GM18858 (cell line): ENCODE measurements at regions not wholly inside any gene's neighbourhood (a gene's known extent, or its start where the extent isn't known, plus 50 kb on each side); places are given as distances from the start of the nearest gene placed in this dataset.

Experiments
- ATAC-seq: cut with Tn5 transposase; IDR thresholded peaks from one replicate; pipeline ENCODE4 v1.9.1; 2021; ENCODE audit not compliant: unreplicated experiment

DNA sequence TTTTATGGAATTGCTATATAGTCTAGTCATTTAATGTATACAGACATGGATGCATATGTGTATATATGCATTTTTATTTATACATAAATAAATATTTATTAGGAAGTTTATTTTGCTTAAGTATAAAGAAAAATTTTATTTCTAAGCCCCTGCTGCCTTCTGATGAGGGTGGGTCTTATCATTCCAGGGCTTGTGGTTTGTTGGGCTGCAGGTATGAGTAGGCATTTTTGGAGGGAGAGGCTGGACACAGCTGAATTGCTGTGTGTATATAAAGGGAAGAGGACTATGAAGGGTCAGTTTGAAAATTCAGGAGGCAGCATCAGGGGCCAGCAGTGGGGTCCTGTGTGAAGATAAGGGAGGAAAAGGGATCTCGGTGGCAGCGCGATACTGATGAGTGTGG is 189.4 kb downstream of the TMEM182 start:
- ATAC-seq, result no peak

DNA sequence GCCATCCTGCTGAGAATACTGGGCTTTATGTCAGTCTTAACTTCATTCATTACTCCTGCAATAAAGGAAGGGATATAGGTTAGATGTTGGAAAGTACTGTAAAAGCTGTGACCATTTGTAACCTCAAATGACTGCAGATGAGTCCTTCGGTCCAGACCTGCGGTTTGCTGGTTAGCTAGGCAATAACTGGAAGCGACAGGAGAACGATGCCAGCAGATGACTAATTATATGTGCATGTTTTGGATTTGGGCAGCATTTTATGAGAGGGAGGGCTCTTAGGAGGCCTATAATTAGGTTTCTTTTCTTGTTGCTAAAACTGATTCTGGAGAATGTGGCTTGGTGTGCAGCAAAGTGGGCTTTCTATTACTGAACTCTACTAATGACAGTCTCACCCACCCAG is 205.6 kb downstream of the TMEM182 start:
- no peak for ATAC-seq

GRCh38 chr2:102968375-102968774 is 206.5 kb downstream of the TMEM182 start:
- ATAC-seq, result no peak

- ATAC-seq, result no peak
These were observed 209.9 kb downstream of the TMEM182 start for GRCh38 chr2:102971701-102972100.

GRCh38 chr2:102975996-102976975 is 214.5 kb downstream of the TMEM182 start:
- peak; percentile 70 for ATAC-seq

- ATAC-seq, result no peak
These were observed 215.7 kb downstream of the TMEM182 start for GRCh38 chr2:102977426-102978090.

- ATAC-seq, result no peak
These were observed 216.3 kb downstream of the TMEM182 start for GRCh38 chr2:102978091-102978490.

GRCh38 chr2:102979429-102979828 is 217.6 kb downstream of the TMEM182 start:
- ATAC-seq, result no peak

DNA sequence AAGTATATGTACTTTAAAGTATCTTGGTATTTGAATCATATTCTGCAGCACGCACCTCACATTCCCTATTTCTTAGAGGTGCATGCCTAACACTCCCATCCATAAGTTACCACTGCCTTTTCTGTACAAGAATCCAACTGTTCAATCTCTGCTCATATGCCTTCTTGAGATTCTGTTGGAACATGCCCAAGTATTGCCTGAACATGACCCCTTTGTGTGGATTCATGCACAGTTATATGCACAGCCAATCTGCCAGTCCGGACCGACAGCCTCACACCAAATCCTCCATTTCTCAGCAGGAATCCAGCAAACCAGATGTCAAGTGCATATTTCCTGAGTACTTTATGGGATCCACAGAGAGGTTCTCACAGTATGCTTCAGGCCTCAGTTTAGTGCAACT is 222.0 kb downstream of the TMEM182 start:
- no peak for ATAC-seq

DNA sequence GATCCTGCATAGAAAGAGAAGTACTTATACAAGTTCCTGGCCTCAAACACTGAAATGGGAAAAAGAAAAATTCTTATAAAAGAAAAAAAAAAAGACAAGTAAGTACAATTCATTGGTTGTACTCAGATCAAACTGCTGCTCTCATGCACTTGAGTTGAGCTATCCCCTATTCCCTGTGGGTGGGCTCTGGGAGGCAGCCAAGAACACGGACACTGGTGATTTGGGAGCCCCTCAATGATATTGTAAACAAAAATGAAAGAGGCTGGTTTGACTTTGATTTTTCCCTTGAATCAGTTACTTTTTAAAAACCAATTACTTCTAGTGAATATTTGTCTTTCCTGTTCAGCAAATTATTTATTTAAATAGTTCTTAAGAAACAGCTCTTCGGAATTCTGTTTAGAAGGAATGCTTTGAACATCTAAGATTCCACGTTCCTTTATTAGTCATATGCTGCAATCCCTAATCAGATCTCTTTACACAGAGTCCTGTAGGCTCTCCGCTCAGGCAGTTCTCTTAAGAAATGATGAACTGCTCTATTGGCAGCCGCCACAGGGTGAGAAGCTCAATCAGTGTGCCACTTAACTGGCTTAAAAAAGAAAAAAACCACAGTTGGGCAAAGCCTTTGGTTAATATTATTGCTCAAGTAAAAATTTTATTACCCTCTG is 225.1 kb downstream of the TMEM182 start:
- ATAC-seq, result no peak

- ATAC-seq, result no peak
These were observed 230.8 kb downstream of the TMEM182 start for GRCh38 chr2:102992607-102993006.

GRCh38 chr2:102999958-103000357 is 238.1 kb downstream of the TMEM182 start:
- ATAC-seq, result no peak

DNA sequence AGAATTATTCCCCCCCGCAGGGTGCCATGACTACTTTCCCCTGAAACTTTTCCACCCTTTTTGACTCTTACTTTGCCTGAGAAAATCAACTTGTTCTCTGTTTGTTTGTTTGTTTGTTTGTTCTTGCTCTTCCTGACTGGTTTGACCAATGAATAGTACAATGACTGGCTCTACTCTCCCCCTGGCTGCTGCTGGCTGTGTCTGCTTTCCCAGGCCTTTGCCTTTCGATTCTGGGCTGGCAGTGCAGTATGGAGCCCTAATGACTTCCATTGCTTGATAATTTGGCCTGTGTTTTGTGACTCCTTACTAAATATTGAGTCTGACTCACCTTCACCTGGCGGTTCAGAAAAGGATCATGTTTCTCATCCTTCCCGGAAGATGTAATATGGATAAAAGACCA is 241.1 kb downstream of the TMEM182 start:
- ATAC-seq, result no peak

DNA sequence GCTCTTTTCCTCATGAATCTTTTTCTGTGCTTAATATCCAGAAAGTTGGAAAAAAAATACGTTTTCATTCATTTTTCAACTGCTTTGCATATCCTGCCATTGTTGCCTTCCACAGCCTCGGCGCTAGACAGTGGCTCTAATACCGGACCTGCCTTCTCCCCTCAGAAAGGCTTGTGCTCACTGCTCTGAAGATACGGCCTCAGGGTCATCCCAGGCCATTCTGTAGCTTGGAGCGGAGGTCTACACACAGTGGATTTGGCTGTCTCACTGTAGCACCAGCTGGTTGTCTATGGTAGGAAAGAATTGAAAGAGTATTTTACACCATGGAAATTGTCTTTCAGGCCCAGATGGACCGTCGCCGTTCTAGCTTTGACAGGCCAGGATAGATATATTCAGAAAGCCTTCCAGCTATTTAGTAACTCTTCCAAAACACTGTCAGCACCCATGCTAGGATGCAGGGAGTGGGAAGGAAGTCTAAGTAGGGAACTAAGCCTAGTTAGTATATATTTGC is 242.0 kb downstream of the TMEM182 start:
- no peak for ATAC-seq

DNA sequence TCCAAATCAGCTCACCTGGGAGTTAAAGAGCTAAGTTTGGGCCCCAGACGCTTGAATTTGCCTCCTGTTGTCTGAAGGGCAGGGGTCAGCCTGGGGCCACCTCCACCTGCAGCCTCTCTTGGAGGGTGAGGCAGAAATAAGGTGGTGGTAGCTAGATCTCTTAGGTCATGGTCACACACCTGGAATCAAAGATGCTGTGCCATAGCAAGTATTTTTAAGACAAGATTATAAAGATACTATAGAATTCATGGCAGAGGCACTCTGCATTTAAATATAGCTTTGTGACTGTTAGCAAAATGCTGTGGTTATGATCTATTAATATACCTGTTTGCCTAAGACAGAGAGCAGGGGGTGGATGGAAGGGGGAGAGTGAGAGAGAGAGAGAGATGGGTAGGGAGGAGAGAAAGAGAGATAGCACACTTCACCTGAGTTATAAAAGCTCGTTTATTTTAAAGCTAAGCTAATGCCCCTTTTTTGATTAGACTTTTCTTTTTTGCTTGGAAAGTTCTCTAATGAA is 242.7 kb downstream of the TMEM182 start:
- no peak for ATAC-seq

DNA sequence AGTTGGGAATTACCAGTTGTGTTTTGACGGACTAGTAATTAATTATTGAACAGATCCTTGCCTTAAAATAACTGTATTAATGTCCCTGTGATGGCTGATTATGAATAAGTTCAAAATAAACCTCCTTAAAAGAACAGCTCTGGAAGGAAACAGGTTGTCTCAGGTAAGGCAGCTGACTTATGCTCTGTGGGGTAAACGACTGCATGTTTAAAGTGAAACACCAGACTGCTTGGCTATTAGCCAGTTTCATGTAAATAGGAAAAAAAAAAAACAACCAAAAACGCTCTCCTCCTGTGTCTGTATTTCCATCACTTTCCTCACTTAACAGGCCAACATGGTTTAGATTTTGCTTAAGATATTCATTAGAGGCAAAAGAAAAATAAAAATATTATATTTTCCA is 243.6 kb downstream of the TMEM182 start:
- ATAC-seq, result no peak

GRCh38 chr2:103007086-103007485 is 245.3 kb downstream of the TMEM182 start:
- ATAC-seq, result no peak

DNA sequence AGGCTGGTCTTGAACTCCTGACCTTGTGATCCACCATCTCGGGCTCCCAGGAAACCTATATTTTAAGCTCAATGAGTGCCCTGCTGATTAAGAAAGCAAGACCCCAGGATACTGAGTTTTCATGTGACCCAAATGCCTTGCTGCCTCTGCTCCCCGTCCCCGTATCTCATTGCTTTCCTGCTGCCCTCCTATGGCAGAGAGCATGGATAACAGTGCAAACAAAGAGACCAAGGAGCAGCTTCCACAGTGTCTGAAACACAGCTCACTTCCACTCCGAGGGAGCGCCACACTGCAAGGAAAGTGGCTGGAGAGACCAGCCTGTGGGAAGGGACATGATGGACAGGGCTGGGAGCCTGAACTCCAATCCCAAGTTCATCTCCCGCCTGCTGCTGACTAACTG is 246.8 kb downstream of the TMEM182 start:
- ATAC-seq, result no peak

- no peak for ATAC-seq
These were observed 248.0 kb downstream of the TMEM182 start for GRCh38 chr2:103009871-103010270.

DNA sequence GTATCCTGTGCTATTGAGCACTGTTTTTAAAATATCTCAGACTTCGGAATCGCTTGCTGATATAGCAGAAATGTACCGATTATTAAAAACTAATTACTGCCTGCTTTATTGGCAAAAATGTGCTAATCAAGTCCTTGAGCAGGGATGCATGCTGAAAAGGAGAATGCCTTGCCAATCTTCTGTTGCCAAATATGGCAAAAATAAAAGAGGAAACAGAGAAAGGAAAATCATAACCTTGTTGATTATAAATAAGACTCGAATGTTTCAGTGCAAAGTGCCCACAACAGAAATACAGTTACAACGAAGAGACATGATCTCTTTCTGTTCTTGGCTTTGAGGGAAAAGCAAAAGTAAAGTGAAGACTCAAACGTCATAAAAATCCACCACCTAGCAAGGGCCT is 248.5 kb downstream of the TMEM182 start:
- ATAC-seq, result no peak

GRCh38 chr2:103010751-103011150 is 248.9 kb downstream of the TMEM182 start:
- ATAC-seq, result no peak
